ENCODE measurements at regions not wholly inside any gene's neighbourhood (a gene's known extent, or its start where the extent isn't known, plus 50 kb on each side); places are given as distances from the start of the nearest gene placed in this dataset.

DNA sequence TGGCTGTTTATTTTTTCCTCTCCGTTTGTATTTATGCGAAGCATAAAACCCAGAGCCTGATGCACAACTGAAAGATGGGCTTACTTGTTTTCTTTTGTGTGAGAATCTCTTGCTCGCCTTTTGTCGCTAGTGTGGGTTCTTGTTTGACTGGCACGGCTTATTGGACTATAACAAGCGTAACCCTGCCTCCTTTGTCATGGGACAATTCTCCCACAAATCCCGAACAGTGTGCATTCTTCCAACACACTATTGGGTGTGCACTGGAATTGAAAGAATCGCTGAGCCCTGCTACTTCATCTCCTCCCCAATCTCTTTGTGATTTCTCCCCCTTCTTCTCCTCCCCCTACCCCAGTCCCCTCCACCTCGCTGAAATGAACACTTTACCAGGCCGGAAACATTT lies 110.8 kb downstream of the ZIC5 start:
- no peak for DNase-seq (ENCODE audit: low read depth)

DNA sequence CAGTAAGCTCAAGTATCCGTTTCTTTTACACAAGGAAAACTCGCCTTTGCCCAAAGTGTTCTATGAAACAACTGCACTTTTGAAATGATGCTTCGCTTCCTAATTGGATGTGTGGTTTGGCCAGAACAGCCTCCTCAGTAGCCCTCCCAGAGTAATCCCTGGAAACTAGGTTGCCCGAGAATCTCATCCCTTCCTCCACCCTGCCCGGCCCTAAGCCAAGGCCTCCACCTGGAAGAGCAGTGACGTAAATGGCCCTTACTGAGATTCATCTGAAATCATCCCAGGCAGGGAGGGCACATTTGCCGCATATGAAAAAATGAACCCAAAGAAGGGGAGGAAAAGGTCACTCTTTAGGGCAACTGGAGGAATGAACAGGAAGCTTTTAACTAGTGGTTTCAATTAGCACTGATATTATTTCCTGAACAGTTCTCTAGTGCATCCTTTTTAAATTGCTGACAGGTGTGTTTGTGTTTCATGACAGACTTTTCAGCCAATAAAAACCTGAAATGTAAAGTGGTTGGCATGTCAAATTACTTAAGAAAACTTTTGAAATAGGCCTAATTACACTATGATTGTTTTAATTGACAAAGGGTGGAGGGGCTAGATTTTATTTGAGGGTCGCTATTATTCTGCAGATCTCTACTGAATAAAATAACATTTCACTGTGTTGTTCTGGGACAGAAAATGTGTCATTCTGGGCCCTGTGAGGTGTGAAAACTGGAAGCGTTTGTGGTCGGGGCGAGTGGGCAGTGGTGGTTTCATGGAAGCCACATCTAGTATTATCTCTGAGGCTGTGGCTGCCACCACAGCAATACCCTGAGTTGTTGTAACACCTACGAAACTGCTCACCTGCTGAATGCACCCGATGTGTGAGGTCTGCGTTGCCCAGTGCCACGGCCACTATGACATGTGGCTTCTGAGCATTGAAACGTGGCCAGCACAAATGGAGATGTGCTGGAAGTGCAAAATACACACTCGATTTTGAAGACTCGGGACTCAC lies 112.1 kb downstream of the ZIC5 start:
- DNase-seq (ENCODE audit: low read depth): no peak

DNA sequence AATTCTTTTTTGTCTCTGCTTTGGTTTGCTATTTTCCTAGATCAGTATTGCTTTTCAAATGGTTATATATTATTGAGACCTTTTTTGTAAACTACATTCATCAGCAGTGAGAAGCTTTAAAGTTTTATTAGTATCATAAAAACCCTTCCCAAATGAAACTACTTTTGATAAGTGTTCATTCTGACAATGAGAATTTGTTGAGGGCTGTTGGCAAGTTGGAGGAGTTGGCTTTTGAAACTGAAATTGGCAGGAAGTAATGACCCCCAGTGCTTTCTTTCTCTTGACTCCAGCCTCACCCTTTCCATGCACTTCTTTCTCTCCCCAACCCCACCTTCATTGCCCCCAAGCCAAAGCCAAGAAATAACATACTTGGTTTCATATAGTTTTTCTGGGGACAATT lies 113.8 kb downstream of the ZIC5 start:
- DNase-seq (ENCODE audit: low read depth): no peak

DNA sequence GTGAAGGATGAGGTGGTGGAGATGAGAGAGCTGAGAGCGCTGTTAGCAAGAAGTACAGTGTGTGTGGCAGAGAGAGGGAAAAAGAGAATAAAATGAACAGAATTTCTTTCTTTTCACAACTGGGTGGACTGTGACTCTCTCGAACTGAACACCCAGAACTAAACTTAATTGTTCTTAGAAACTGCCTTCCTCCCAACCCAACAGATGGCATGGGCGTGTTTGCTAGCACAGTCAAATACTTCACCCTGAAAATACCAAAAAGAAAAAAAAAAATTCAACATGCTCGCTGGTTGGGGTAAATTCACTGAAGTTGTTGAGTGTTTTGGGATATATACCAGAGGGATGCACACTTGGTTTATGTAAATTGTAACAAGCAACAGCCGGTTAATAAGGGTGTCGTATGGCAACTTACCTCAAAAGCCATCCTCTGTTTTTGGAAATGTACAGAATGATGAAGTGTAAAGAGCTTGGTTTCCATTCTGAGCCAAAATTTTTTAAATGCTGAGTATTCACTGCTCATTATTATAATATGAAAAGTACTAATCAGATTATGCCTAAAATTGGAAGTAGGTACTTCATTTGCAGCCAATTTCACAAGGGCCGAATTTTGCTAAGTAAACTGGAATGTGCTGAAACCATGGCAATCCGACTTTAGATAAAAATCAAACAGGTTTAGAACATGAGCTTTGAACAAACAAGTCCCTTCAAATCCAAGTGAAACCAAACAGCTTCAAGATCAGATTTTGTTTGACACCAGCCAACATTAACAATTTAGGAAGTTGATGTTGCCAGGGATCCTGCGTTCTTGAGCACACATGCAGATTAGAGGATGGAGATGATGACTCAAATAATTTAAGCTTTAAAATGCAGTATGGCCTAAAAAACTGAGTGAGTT lies 115.8 kb downstream of the ZIC5 start:
- DNase-seq (ENCODE audit: low read depth): no peak

DNA sequence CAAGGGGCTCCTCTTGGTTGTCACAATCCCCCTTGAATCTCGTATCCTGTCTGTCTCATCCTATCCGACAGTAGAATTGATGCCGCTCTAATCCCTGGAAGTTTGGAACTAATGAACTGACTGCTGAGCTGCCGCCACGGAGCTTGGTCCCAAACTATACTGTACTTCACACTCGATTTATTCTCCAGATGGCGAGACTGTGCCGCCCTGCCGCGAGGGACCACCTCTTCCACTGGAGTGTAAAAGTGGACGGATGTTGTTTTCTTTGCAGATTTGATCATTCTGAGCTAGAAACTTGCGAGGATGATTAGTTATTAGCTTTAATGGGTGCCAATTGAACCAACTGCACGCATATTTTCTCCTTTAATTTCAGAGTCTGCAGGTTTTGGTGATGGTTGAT lies 117.2 kb downstream of the ZIC5 start:
- no peak for DNase-seq (ENCODE audit: low read depth)

DNA sequence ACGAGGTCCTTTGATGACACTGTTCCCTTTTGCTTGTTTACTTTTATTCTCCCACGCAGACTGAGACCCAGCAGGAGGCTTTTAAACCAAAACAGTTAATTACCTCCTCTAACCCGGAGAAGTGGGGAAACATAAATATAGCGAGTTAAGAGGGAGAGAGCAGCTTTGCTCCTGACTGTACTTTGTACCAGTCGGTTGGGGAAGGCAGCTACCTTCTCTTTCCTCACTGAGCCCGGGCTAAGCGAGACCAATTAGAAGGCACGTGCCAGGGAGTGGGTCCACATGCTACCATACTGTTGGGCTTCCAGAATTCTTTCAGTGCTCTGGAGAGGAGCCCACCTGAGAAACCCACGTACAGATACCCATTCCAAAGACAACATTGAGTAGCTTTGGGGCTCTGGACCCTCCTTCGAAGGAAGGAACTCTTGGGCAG lies 124.2 kb downstream of the ZIC5 start:
- no peak for DNase-seq (ENCODE audit: low read depth)

DNA sequence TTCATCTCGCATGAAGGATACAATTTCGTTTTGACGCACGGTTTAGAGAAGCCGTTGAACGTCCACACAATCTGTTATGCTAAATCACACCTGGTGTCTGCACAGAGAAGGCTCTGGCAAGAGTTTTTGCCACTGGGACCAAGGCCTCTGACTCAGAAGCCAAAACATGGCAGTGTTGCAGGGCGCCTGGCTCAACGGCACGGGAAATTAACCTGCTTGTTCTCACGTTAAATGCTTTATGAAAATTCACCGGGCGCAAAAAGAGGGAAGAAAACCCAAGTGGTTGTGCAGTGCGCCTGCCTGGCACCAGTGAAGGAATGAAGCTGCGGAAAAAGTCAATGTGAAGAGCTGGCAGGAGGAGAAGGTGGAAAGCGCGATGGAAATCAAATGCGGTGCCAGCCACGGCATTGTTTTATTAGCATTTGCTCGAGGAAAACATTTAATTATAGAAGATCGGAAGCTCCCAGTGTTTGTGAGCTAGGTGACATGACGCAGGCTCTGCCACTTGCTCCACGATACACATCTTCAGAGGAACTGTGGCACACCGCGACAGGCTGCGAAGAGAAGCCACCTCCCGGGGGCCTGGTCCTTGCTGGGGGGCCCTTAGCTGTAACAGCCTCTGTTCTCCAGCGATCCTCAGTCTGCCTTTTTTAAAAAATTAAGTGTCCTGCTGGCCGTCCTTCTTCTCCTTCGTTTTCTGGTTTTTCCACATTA lies 126.2 kb downstream of the ZIC5 start:
- no peak for DNase-seq (ENCODE audit: low read depth)

DNA sequence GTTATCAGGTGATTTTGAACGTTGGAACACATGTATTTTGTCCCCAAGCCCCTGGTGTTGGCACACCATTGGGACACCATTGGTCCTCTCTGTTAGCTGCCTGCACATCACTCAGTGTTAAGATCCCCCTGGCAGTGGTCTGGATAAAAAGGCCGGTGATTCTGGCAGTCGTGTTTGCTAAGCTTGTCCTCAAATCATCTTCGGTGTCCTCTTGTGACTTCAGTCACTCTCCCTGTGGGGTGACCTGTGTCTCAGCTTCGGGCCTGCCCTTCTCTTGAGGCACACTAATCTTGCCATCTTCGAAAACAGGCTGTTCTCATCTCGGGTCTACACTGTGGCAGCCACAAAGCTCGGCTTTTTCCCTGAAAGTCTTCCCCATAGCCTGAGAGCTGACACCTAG lies 127.1 kb downstream of the ZIC5 start:
- DNase-seq (ENCODE audit: low read depth): no peak

DNA sequence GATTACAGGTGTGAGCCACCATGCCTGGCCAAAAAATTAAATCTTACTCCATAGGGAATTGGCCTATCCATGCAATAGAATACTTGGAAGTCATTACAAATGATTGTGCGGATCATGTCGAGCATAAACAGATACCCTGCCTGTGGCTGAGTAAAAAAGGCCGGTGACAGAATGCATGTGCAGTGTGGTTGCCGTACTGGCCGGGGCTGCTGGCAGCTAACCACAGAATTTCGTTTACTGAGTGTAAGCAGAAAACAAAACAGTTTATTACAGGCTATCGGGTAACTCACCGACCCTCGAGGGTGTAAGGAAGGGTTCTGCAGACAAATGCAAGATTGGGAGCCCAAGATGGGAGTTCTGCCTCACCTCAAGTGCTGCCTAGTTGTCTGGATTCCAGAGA lies 127.7 kb downstream of the ZIC5 start:
- no peak for DNase-seq (ENCODE audit: low read depth)

DNA sequence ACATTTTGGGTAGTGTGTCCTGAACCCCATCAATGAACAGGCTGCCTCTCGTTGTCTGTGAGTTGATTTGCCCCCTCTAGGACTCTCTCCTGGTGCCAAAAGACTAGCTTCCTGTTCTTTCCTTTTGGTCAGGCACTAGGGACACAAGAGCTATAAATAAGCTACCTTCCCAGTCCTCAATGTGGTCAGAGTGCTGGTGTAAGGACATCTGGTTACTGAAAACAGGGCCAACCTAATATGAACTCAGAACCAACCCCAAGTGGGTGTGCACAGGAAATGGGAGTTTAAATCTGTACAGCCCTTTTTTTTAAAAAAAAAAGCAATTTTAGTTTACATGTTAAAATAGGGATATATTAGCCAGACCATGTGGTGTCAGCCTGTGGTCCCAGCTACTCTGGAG lies 129.2 kb downstream of the ZIC5 start:
- DNase-seq (ENCODE audit: low read depth): no peak

DNA sequence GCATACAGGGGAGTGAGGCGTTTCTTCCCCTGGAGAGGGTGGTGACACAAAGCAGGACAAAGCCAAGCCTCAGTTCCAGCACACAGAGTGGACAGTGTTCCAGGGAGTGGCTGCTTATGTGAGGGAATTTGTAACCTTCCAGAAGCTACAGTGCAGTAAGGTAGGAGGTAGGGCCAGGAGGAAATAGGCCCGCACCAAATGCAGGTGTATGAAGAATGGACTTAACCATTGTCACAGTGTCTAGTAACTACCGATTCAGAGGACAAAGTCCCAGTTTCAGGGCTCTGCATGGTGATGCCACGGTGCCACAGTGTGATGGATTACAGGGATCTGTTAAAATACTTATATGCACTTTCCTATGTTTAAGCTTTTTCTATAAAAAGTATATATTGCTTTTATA lies 135.3 kb downstream of the ZIC5 start:
- DNase-seq (ENCODE audit: low read depth): no peak

DNA sequence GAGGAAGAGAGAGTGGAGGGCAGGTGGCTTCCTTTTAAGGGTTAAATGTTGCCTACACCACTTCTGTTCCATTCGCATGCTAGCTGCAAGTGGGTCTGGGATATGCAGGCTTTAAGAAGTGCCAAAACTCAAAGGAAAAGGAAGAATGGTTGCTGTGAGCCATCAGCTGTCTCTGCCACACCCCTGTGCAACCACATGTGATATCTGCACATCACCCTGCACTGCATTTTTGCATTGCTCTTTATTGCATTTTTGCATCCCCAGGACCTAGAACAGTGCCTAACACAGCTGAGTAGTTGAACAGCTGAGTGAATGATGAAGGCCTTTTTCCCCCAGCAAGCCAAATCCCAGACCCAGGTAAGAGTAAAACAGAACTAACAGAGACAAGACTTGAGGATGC lies 136.1 kb downstream of the ZIC5 start:
- no peak for DNase-seq (ENCODE audit: low read depth)

DNA sequence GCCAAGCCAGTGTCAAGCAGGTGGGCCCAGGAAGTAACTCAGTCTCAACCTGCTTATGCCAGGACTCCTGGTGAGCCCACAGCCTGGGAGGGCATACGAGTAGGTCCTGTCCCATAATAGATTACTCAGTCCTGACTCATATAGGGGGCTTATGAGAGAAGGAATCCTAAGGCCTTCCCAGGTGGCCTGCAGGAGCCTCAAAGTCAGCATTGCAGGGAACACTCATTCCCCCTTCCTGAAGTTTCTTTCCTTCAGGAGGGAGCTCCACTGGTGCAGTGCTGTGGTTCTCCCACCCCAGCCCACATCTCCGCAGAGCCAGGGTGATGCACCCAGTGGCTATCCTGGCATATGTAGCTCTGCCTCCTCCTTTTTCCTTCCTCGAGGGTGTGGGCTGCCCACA lies 137.3 kb downstream of the ZIC5 start:
- no peak for DNase-seq (ENCODE audit: low read depth)

DNA sequence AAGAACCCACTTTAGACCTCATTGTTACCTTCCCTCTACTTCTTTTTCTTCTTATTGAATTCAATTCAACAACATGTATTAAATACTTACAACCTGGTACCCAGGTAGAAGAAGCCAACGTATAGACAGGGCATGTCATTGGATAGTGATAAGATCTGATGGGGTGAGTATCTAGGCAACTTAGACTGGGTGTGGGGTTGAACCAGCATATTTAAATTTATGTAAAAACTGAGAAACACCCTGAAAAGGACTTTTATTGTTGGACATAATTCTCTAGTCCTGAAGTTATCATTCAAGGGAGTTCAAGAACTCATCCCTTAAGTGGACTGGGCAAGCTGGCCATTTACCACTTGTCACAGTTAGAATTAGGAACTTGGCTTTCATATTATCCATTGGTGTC lies 139.2 kb downstream of the ZIC5 start:
- DNase-seq (ENCODE audit: low read depth): no peak

DNA sequence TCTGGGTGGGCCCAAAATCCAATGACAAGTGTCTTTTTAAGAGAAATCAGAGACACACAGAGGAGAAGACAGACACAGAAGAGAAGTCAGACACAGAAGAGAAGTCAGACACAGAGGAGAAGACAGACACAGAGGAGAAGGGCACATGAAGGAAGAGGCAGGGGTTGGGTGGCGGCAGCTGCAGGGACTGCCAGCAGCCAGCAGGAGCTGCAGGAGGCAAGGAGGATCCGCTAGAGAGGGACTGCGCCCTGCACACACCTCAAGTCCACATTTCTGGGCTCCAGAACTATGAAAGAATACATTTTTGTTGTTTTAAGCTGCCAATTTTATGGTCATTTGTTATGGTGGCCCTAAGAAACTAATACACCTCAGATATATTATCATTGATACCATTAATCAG lies 140.6 kb downstream of the ZIC5 start:
- no peak for DNase-seq (ENCODE audit: low read depth)

DNA sequence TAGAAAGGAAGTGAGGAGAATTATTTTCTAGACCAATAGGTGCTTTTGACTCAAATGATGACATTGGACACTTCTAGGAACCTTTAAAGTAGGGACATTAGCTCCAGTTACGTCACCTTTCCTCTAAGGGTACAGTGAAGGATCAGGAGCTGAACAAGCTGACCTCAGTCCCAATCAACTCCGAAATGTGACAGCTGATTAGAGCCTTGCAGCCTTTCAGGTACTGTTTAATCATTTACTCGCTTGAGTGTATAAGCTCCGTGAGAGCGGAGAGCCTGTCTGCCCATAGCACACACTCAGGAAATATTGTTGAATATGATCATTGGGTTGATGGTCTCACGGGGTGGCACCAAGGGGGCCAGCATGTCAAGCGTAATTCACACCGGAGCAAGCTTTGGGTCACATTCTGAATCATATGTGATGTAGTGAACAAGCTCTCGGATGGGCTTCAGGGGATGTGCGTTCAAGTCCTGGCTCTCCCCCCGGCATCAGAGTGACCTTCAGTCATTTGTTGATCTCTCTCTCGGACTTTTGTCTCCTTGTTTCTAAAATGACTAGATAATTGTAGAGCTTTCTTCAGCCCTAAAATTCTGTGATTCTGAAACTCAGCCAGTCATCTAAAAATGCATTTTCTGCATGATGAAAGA lies 141.9 kb downstream of the ZIC5 start:
- no peak for DNase-seq (ENCODE audit: low read depth)

DNA sequence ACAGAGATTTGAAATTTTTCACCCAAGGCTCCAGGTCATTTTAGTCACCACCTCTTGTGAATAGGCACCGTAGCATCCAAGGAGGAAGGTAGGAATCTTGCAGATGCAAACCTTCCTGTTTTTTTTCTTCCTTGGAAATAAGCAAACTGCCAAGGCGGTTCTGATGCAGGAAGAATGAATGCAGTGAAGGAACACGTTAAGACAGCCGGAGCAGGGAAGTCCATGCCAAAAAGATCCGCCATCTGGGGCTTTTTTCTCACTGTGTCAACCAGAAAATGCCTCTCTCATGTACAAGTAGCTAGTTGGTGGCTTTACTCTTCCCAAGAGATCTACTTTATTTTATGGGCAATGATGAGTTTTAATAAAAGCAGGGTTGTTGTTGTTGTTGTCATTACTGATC lies 142.4 kb downstream of the ZIC5 start:
- DNase-seq (ENCODE audit: low read depth): no peak

DNA sequence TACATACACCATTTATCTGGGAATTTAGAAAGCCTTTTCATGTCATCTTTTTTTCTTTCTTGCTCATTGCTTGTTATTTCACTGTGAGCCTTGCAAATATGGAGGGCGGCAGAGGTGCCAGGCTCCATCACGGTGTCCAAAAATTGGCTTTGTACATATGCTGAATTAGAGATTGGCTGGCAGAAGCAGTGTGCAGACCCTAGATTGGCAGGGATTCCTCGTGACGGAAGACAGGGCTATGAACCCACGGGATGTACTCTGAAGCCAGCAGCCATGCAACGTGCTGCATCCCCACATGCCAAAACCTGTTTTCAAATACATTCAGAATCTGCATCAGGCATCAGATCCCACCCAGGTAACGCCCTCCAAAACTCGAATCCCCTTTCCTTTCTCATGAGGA lies 142.8 kb downstream of the ZIC5 start:
- no peak for DNase-seq (ENCODE audit: low read depth)

DNA sequence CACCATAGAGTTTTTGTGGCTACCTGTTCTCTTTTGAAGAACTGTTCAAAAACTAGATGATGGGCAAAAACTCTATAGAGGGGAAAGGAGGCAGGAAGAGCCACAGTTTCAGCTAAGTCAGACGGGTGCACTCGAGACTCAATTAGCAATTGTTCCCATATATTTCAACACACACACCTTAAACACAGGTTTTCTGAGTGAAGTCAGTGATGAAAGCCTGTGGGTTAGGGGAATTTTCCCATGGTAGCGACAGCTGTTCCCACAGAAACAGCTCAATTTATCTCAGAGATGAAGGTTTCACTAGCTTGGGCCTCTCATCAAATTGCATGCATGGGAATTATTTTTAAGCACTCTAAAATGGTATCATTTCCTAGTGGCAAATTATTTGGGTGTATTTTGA lies 143.4 kb downstream of the ZIC5 start:
- DNase-seq (ENCODE audit: low read depth): no peak

DNA sequence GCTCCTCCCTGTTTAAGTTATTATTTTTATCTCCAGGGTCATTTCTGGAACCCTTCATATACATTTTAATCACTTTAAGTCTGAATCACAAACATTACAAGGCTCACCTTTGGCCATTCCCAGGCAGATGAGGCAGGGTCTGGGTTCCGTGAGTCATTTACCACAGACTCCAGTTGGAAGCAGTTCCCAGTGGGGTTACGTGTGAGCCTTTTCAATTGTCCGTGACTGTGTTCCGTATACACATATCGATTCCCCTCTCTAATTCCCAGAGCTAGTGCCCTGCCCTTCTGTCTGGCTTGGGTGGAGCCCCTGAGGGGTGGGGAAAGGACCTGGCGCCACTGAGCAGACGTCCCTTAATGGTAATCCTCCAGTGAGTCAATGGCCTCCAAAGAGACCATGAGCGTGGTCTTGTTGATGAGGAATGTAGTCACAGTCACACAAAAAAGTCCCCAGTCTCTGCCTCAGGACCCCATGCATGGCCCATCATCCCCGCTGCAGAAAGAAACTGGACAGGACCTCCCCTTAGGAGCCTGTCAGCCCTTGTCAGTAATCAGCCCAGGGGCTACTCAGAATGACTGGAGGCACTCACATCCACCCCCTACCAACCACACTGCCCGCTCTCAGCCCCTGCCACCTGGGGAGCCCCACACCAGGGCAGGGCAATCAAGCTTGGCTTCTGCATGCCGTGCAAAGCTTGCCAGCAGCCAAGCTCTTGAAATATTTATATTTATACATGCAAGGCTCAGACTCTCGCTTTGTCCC lies 144.4 kb downstream of the ZIC5 start:
- DNase-seq (ENCODE audit: low read depth): no peak

DNA sequence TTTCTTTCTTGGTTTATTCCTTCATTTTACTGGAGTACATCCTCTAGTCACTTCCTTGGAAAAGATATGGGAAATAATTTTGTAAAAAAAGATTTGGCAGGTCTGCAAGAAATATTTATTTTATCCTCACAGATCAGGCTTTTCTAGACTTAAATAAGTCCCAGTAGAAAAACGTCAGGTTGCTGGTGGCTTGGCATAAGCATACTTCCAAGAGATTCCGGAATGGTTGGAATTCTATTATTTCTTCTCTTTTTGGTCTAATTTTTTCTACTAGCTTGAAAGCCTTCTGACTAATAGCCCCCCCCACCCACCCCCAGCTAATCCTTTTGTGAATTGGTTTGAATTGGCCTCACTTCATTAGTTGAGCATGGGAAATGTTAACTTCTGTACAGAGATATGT lies 147.6 kb downstream of the ZIC5 start:
- no peak for DNase-seq (ENCODE audit: low read depth)

Data from amniotic epithelial cell (primary cell).